HG02642 (cell line): ENCODE measurements at regions not wholly inside any gene's neighbourhood (a gene's known extent, or its start where the extent isn't known, plus 50 kb on each side); places are given as distances from the start of the nearest gene placed in this dataset.
"Not testable (repeated sequence)": the region's sequence is repeated elsewhere in the genome, so short reads cannot be mapped to it uniquely, and the experiment has no call there.

Source experiments
- ATAC-seq: cut with Tn5 transposase; IDR thresholded peaks from one replicate; pipeline ENCODE4 v1.9.1; 2021; ENCODE audit warnings: mild to moderate bottlenecking; ENCODE audit not compliant: unreplicated experiment, poor library complexity

DNA sequence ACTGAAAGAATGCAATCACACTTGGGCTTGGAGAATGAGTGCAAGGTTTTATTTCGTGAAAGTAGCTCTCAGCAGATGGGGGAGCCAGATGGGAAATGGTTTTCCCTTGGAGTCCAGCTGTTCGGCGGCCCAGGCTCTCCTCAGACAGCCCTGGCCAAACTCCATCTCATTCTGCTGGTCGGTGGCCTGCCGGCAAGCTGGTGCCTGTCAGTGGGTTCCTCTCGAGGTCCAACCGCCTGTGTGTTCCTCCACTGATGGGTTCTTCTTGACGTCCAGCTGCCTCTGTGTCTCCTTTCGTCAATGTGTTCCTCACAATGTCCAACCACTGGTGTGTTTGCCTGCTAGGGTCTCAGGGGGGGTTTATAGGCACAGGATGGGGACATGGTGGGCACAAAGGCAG, 80.3 kb downstream of the POU3F4 start:
- ATAC-seq, result no peak

DNA sequence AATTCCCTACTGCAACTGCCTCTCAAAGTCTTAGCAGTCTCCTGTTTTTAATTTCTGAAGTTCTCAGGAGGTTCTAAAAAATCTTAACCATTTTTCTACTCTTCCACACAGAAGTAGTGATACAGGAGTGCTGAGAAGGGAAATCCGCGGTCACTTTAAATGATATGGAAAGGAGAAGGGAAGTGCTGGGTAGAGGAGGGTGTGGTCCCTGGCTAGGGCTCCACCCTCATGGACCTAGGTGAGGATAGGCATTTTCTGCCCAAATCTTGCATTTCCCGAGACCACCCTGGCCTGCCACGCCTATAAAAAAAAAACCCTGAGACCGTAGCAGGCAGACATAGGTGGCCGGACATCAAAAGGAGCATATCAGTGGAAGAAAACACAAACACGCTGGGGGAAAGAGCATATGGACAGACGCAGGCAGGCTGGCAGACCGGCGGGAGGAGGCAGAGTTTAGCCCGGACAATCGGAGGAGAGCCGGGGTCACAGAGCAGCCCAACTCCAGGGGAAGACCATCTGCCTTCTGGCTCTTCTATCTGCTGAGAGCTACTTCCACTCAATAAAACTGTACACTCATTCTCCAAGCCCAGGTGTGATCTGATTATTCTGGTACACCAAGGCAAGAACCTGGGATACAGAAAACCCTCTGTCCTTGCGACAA, 85.7 kb downstream of the POU3F4 start:
- no peak for ATAC-seq

DNA sequence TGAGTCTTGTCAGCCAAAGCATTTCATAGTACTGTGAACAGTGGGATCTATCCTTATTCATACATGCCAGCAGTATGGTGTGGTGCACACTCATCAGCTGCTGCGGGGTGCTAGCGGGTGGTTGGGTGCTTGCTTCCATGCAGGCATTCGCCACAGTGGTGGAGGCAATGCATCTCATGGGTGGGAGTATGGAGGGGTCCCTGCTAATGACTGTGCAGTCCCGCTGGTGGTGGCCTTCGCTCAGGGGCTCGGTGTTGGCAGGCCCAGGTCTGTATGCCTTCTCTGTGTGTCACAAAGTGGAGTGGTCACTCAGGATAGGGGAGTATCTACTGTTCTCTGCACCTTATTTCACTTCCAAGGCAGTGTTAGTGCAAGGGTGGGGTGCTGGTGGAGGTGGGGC, 122.6 kb downstream of the POU3F4 start:
- no peak for ATAC-seq

- ATAC-seq, result not testable (repeated sequence)
These were observed 141.6 kb downstream of the POU3F4 start for GRCh38 chrX:83649706-83650105.

GRCh38 chrX:83658731-83659130, 150.6 kb downstream of the POU3F4 start:
- ATAC-seq, result peak; percentile 67
